Pons (tissue), 1 donor: ENCODE measurements at regions not wholly inside any gene's neighbourhood (a gene's known extent, or its start where the extent isn't known, plus 50 kb on each side); places are given as distances from the start of the nearest gene placed in this dataset.
"Not testable (repeated sequence)": the region's sequence is repeated elsewhere in the genome, so short reads cannot be mapped to it uniquely, and the experiment has no call there.

Experiments used
- DNase-seq: peaks from one replicate; pipeline ENCODE4 v3.0.0-alpha.2; 2016; ENCODE audit warnings: low spot score

- DNase-seq, result no peak
These were observed 557.3 kb downstream of the TMTC2 start for GRCh38 chr12:83244001-83244400.

DNA sequence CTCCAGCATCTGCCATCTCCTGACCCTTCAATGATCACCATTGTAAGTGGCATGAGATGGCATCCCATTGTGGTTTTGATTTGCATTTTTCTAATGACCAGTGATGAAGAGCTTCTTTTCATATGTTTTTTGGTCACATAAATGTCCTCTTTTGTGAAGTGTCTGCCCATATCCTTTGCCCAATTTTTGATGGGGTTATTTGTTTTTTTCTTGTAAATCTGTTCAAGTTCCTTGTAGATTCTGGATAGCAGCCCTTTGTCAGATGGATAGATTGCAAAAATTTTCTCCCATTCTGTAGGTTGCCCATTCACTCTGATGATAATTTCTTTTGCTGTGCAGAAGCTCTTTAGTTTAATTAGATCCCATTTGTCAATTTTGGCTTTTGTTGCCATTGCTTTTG lies 547.3 kb downstream of the TMTC2 start:
- not testable (repeated sequence) for DNase-seq

DNA sequence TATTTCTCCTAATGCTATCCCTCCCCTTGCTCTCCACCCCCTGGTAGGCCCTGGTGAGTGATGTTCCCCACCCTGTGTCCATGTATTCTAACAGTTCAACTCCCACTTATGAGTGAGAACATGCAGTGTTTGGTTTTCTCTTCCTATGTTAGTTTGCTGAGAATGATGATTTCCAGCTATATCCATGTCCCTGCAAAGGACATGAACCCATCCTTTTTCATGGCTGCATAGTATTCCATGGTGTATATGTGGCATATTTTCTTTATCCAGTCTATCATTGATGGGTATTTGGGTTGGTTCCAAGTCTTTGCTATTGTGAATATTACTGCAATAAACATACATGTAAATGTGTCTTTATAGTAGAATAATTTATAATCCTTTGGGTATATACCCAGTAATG lies 540.3 kb downstream of the TMTC2 start:
- DNase-seq, result not testable (repeated sequence)

- DNase-seq, result no peak
These were observed 539.1 kb downstream of the TMTC2 start for GRCh38 chr12:83225806-83226205.

GRCh38 chr12:83224012-83224411 lies 537.3 kb downstream of the TMTC2 start:
- DNase-seq, result peak; percentile 19

DNA sequence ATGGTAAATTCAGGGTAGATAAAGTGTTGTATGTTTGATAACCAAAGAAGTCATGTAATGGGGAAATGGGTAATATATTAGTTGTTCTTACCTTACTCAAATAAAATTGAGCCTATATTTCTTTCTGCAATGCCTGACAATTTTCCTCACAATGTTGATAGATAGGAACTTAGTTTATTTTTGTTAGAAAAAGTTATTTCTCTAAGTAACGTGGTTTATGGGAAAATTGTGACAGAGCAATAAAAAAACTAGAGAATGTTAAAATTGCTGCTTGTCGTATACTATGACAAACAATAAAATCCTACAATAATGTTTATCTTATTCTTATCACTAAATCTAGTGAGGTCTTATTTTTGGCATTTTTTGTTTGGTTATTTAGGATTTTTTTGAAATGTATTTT lies 534.1 kb downstream of the TMTC2 start:
- no peak for DNase-seq

GRCh38 chr12:83216230-83216629 lies 529.5 kb downstream of the TMTC2 start:
- no peak for DNase-seq

DNA sequence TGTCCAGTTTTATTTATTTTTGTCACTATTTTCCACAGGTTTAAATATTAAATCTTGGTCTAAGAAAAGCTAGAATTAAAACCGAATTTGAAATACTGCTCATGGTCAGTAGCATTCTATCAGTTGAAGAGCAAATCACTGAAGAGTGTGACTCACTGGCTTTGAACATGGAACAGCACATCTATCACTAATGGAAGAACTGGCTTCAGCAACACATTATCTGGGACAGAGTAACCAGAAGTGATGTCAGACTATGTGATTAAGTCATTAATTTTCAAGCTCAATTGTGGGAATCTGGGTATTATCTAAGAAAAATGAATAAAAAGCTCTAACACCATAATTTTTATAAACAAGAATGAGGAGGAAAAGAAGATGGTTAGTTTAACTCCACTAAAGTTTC lies 527.5 kb downstream of the TMTC2 start:
- DNase-seq, result no peak

- no peak for DNase-seq
These were observed 524.2 kb downstream of the TMTC2 start for GRCh38 chr12:83210933-83211332.

- peak; percentile 14 for DNase-seq
These were observed 512.4 kb downstream of the TMTC2 start for GRCh38 chr12:83199069-83199468.

DNA sequence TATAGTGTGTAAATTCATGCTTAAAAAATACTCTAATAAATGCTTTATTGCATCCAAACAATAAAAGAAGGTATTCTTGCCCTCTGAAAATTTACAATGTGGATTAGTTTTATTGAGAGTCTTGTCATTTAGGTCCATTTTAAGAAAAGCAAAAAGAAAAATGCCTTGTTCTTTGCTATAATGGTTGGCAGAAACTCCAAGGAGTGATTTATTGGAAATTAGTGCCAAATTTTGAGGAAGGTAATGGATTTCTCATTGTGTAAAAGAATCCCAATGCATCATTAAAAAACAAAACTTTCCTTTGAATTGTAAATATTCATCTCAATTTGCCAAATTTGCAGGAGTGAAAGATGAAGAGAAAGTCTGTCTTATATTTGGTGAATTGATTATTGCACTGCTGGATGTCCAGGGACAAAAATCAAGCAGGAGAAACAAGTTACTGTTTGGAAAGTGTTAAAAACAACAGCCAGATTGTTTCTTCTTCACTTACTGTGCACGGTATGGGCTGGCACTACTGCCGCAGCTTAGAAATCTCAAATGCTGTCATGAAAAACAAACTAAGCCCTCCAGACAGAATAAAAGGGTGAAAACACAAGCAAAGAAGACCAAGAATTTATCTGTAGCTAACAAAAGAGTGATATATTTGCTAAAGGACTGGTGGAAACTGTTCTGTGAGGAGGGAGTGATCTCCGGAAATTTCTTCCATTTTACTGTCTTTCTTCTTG lies 511.7 kb downstream of the TMTC2 start:
- DNase-seq, result peak; percentile 49

GRCh38 chr12:83197483-83197914 lies 510.8 kb downstream of the TMTC2 start:
- no peak for DNase-seq

DNA sequence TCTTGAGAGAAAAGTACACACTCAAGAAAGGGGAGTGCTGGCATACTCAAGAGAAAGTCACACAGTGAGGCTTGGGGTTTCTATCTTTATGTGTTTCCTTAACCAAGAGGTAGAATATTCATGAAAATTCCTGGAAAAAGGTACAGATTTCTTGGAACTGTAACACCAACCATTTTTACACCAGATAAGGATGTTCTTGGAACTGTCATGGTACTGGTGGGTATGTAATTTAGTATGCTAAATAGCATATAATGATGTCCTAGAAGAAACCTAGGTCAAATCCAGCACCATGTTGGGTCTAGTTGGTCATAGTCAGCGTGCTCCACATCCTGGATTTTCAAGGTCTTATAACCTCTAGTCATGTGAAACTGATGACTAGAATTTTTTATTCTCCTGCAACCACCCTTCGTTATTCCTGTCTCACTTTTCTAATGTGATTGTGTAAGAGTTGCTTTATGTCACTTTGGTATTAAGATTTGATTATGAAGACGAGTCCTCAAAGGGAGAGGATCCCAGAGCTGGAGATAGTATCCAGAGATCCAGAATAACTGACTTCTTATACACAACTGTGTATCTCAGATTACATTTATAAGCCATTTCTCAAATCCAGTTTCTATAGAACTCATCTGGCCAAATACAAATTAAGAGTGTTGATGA lies 510.1 kb downstream of the TMTC2 start:
- no peak for DNase-seq

- DNase-seq, result no peak
These were observed 504.1 kb downstream of the TMTC2 start for GRCh38 chr12:83190631-83191390.

DNA sequence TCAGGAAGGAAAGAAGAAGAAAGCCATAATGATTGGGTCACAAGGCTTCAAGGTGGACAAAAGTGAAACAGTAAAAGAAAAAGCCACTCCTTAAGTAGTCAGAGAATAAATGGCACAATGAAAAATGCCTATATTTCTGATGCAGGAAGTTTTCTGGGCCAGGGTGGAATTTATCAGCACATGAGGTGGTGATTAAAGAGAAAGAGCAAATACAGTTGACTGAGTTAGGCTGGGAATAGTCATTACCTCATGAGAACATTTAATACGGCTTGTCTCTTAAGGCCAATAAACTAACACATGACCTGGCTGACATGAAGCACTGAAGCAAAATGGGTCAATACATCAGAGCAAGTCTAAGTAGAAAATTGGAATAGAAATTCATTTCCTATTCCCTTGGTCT lies 499.7 kb downstream of the TMTC2 start:
- DNase-seq, result no peak

DNA sequence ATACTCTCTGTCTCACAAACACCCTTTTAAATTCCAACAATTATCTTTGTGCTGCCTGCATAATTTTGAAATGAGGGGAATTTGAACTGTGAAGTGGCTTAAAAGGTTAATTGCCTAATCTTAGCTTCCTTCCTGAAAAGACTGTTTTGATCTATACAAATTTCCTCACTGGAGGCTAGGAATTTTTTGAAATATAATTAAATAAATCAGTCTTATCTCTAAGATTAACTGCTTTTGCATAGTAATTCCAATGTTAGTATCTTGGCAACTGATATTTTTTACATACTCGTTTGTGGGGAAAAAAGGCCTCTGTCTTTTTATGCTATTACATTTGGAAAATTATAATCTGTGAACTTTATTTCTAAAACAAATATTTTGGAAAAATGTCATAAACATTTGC lies 498.5 kb downstream of the TMTC2 start:
- no peak for DNase-seq
